UCSD-AML1 (cell line): ENCODE measurements at regions not wholly inside any gene's neighbourhood (a gene's known extent, or its start where the extent isn't known, plus 50 kb on each side); places are given as distances from the start of the nearest gene placed in this dataset.

Experiments
- DNase-seq: peaks from one replicate; lab custom pipeline; 2025; ENCODE audit not compliant: unreplicated experiment; lab: John Stamatoyannopoulos, UW

DNA sequence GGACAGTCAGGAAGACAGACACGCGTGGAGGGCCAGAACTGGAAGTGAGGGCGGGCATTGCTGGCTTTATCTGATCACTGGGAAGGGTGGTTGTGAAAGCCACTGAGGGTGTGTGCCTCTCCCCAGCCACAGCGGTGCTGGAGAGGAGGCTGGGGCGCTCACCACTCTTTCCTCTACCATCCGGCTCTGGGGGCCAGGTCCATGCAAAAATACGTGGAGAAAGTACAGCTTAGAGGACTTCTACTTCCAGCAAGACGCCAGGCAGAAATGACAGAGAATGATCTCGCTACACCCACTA lies 148.8 kb upstream of the RPS6KA2 start:
- DNase-seq, result no peak

DNA sequence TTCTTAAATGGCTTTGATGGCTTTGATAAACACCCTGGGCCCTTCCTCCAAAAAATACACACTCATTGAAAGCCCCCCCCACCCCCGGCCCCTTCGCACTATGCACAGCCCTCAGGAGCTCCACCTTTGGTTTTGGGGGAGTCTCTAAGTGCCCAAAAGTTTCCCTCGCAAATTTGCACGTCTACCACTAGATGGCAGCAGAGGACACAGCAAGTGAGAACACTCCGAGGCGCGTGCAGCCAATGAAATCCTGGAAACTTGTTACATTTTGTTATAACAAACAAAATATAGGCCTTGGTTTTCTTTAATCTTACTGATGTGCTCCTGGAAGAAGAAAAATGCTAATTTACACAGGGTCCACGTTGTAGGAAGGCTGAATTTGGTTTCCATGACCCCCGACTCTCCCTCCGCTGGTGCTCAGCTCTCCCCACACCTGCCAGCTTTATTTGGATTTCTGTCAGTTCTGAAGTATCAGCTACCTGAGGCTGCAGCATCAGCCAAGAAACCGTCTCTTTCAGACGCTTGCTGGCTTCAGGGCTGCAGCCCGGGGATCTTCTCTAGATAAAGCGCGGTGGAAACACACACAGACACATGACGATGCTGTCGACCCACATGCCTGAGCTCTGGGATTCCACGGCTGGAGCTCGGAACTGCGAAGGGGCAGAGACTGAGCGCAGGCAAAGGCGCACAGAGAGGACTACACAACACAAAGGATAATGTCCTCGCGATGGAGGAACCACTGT lies 148.3 kb upstream of the RPS6KA2 start:
- peak; percentile 30 for DNase-seq

DNA sequence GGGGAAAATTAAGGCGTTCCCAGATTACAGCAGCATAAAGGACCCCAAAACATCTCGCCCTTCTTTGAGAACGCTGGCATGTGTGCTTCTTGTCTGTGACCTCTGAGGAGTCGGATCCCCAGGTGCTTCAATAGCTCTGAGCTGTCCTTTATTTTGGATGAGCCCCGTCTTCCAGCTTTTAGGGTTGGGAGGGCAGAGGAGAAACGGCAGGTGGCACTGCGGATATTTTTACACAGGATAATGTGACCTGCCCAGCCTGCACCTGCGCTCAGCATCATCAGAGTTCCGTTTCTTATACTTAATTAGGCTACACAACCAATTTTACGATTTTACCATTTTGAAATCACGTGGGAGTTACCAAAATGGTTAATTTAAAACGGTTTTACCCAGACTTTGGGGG lies 147.7 kb upstream of the RPS6KA2 start:
- DNase-seq, result no peak

DNA sequence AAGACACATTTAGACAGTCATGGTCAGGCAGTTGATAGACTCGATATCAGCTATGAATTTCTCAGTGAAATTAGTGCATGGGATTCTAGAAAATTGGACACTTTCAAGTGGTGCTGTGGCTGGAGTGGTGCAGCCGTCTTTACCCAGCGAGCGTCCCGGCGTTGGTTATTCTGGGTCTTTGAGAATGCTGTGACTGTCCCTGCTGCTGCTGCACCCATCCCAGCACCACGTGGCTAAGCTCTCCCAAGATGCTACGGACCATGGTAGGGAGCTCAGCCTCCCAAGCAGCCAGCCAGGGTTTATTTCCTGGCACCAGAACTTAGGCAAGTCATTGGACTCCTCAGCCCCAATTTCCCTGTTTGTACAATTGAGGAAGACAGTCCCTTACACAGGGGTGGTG lies 147.2 kb upstream of the RPS6KA2 start:
- no peak for DNase-seq

DNA sequence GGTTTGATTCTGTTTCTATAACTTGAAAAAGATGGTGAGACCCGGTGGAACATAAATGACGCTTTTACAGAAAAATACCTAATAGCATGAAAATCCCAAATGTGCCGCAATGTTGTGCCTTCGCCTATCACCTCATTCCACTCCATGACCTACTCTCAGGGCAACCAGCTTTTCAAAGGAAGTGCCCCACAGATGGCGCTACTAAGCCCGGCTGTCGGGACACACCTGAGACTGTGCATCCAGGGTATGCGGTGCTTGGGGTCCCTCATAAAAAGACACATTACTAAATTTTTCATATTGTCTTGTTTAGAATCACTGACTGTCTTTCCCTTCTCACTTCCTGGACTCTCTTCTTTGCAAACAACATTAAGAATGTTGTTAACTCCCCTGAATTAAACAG lies 145.5 kb upstream of the RPS6KA2 start:
- no peak for DNase-seq

DNA sequence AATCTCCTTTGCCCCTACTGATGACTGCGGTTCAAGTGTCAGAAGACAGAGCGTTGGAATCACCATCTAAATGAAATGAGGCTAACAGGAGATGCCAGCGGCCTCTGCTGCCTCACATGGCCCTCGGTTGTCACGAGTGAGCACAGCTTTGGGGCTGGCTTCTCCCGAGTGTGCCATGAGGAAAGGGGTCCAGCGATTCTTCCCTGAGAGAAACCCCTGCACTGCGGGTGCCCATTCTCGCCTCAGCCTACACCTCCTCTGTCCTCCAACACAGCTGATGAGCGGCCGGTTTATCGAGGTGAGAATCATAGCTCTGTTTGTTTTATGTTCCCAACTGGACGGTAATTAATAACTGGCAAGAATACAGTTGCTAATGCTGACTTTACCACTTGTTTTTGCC lies 144.7 kb upstream of the RPS6KA2 start:
- DNase-seq, result no peak

DNA sequence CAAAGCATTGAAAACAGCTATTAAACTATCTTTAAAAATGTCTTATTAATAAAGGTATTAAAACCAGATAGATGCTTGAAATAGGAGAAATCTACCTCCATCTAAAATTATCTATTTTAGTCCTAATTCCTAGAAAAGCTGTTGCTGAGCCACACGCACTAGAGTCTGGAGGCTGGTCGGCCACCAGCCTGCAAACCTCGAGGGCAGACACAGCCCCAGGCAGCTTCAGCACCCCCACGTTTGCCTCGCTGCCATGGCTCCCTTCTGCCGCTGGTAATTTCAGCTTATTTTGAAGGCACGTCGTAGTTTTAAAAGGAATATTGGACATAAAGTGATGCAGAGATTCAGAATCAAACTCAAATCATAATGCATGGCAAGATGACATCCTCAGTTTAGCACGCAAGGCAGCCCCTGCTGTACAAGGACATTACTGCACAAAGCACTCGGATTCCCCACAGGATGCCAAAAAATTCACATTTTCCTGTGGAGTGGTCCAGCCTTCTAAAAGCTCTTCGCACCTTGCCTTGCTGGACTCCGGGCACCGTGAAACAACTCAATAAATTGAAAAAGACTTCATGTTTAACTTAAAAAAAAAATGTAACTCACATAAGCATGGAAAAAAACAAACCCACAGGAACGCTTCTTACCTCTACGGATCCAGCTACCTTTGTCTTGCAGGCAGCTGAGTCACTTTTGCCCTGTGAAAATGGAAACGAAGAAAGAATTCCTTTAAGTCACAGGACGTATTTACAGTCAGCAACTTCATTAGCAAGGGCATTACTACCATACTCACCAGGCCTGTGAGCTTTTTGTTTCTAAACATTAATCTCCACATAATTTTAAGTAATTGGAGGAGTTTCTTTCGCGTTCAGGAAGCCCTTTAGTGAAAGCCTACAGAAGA lies 143.4 kb upstream of the RPS6KA2 start:
- DNase-seq, result no peak

DNA sequence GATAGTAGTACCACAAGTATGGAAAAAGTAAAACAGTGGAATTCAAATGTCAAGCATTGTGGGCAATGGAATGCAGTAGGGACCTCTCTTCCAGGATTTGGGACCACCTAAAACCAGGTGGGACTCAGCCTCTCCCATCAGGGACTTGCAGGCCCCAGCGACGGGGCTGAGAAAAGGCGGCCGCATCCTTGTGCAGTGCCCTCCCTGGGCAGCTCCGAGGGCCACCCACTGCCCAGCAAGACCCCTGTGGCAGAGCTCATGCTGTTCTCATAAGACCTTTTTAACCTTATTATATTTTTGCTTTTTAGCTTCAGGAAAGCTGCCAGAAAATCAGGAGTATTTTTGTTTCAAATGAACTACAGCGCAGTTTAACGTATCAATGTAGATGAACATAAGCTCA lies 142.6 kb upstream of the RPS6KA2 start:
- DNase-seq, result no peak

DNA sequence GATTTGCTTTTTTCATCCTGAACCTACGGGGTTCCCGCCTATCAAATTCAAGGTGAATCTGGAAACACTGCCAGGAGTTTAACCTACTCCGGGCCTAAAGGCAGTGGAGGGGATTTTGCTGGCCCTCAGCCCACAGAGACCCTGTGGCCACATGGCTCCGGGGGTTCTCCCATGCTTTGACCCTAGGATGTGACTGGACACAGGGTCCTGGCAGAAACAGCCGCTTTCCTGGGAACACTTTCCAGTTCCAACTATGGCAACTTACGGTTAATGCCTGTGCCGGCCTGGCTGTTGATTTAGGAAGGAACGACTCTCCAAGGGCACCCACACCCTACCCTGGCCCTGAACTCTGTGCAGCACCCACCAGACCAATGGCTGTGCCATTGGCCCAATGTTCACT lies 141.7 kb upstream of the RPS6KA2 start:
- no peak for DNase-seq

DNA sequence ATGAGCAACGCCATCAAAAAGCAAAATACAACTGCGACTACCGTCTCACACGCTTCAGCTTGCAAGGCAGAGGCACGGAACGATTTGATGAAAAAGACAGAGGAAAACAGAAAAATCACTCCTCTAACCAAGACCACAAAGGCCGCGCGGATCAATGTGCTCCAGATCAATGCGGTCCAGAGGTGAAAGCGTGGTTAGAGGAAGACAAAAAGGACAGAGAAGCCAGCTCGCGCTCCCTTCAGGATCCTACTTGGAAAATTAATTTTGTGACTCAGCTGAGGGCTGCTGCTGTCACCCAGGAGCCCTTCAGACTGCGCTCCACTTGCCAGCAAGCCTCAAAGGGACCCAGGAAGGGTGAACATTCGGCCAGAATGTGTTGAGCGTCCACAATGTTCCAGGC lies 140.2 kb upstream of the RPS6KA2 start:
- DNase-seq, result no peak

DNA sequence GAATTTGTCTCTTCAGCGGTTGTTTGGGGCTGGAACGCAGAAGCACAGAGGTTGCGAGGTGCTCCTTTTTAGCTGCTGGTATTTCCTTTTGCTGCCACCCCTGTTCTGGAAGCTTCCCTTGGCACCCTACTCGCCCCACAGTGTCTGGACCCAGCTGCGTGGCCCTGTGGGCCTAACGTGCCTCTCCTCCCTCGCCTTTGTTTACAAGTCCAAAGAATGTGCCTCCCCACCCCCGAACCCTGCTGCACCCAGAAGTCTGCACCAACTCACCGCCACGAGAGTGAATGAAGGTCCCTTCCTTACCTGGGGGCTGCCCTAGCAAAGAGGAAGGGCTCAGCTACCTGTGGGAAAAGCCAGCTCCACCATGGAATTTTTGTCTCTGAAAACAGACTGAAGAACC lies 139.7 kb upstream of the RPS6KA2 start:
- no peak for DNase-seq

DNA sequence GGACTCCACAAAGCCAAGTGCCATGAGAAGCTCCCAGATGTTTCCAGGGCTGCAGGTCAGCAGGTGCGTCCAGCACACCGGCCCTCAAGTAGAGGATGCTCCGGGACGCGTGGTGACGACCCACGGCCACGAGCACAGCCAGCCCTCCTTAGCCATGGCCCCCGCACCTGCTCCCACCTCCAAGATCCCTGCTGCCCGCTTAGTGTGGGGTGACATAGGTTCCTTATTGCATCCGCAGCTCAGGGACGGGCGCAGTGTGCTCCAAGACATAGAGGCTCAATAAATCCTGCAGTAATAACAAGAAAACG lies 138.1 kb upstream of the RPS6KA2 start:
- DNase-seq, result no peak

DNA sequence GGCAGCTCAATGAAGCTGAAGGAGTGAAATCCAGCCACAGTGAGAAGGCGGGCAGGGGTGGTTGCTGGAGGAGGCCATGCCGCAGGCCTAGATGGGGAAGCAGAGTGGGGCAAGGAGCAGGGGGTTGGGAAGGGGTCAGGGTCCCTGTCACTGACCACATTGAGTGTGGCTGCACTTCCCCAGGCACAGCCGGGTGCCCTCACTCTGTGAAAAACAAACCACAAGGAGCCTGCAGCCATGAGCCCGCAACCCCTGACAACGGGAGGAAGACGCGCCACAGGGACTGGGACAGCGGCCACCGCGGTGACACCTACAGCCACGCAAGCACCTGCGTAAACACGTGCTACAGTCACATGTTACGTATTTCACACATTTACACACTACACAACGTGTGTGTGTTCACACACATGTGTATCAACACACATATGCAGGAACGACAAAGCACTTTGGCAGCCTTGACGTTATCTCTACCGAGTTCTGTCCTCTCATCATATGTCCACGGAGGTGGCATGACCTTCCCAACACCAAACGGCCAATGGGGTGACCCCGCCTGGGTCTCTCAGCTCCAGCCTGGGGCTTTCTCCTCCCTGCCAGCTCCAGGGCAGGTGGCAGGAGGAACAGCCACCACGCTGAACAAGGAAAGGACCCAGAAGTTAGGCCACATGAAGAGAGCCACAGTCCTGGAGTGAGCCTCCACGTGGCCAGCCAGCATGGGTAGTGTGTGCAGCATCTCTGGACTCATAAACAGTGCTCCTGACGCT lies 137.6 kb upstream of the RPS6KA2 start:
- DNase-seq, result no peak

DNA sequence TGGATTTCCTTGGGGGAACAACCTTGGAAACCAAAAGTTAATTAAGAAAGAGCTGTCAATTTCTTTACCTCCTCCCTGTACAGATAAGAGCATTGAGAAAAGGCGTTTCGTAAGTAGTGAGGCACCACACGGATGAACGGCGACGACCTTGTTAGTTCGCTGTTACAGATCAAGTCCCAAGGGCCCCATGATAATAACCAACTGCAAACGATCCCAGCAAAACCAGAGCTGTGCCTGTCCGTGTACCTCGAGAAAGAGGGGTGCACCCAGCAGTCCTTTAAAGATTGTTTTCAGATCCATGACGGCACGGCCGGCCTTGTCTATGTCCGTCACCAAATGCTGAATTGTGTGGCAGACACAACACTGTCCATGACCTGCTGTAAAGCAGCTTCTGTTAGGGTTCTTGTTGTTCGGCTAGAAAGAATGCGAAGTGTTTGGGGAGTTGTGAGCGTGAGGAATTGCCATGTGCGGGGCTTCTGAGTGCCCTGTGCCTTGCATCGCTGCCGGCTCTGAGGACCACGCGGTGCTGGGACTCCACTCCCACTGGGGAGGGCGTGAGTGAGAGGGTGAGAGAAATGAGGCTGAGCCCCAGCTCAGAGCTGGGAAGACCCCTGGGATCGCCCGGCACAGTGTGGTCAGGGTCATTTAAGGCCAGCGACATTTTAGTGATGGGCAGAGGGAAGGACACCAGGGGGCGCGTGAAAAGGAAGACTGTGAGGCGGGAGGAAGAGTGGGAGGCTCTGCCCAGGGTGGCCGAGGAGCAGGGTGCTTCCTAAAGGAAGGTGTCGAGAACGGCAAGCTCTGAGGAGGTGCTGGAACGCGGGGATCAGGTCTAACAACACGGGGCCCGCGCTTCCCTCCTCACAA lies 136.8 kb upstream of the RPS6KA2 start:
- DNase-seq, result no peak

DNA sequence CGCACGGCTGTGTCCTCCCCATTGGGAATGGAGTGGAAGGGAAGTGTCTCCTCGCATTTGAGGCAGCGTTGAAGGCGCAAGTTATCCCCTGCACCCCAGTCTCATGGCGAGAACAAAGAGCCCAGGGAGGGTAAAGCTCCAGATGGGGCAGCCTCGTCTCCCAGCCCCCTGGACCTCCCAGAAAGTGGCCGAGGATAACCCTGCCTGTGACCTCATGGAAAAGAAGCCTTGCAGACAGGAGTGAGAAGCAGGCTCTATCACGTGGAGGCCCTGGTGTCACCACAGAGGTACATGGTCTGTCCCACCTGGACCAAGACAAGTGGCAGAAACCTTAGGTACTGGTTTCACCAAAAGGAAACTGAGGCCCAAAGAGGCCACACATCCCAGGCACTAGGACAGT lies 134.8 kb upstream of the RPS6KA2 start:
- no peak for DNase-seq

DNA sequence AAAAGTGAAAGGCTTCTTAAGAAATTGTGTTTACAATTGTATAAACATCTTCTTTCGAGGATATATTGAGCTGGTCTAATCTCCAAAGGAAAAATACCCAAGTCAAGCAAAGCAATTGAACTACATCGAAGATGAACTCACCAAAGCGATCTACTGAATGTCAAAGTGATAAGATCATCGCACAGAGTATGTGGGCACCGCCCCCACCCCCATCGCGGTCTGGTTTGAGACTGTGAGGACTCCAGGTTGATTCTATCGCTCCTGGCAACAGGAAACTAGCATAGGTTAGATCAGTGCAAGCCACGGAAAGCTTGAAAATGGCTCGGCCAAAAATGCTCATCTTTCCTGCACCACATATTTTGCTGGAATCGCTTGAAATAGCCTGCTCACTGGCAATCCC lies 133.2 kb upstream of the RPS6KA2 start:
- DNase-seq, result no peak

DNA sequence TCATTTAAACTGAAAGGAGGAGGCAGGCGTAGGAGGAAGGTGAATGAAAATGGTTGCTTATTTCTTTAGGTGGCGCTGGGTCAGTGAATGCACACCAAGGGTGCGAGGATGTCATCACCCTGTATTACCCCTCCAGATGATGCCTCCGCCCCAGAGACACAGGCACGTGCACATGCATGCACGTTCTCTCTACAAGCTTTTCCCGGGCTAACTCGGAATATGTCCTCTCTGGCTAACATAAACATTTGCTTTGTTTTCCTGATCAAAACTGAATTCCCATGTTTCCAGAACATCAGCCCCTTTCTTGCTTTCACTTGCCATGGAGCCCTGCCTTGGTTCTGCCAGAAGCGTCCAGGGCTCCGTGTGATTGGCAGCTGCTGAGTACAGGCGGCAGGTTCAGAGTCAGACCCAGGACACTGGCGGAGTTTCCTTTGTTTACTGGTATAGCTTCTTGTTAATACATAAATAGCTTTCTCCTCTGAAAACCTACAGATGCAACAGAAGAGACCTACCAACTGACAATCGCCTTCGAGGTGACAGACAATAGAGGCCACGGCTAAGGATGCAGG lies 131.2 kb upstream of the RPS6KA2 start:
- no peak for DNase-seq

DNA sequence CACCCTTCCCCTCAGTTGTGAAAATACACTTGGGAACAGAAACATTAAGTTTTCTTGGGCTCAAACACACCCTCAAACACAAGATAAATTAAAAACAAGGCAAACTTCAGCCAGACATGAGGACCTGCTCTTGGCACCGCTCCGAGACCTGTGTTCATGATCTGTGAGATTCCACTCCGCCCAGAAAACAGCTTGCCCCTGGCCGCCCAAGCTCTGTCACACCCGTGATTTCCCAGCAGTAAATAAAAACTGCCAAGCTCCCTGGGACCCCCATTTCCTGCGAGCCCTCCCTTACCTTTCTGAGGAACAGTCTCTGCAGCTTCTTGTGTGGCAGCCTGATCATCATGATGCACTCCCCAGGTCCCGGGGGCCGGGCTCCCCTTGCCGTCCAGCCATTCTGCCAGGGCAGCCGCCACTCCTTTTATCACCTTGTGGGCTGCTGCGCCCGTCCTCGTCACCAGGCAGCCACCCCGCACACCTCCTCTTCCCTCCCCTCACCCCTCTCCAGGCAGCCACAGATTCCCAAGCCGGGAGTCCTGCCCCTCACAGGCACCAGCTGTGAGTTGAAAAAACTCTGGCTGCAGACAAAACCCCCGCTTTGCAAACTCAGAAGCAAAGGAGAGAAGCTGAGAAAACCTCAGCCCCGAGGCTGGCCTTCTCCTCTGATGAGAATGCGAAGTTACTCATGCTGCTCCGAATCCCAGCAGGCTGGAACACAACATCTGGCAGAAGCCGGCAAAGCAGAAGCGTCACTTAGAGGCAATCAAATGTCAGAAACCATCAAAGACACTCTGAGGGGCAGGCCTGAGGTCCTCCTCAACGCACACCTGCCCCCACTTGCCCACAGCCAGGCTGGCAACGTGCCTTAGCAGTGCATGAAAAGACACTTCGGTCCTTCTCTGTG lies 130.4 kb upstream of the RPS6KA2 start:
- DNase-seq, result no peak

DNA sequence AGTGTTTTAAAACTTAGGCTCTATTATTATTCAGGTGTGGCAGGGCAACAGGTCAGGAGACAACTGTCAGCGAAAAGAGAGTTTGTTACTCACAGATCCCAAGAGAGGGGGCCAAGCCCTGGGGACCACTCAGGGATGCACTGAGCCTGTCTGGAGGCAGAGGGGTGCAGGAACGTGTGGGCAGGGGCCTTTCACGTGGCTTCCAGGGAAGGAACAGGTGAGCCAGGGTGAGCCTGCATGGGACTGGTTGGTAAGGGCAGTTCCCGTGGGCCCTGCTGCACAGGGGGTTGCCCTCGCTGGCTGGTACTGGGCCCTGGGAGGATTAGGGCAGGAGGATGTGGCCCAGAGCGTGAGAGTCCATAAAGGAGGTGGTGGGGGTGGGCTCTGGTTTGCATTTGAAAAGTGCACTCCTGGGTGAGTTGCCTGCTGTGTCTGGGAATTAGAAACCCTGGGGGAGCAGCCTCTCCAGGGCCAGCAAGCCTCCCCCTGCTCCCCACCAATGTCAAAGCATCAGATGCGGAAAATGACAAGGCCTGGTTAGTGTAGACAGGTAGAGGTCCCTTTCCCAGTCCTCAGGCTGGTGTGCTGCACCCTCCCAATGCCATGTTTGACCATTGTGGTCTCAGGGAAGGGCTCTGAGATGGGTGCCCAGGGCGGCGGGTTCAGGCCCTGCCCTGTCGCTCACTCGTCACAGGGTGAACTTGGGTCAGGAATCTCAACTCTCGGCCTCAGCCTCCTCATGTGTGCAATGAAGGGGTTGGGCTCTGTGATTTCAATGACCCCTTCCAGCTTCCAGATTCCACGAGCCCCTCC lies 127.4 kb upstream of the RPS6KA2 start:
- no peak for DNase-seq
